Ovary (tissue), 3 donors: ENCODE measurements at regions not wholly inside any gene's neighbourhood (a gene's known extent, or its start where the extent isn't known, plus 50 kb on each side); places are given as distances from the start of the nearest gene placed in this dataset.

Experiments
- EP300 ChIP-seq: sonication (generic); formaldehyde crosslinking; IDR thresholded peaks from one replicate; pipeline ENCODE4 v1.6.1; 2017; ENCODE audit warnings: antibody characterized with exemption
- POLR2A ChIP-seq: fragments of 450-650 bp; IDR thresholded peaks from one replicate; pipeline ENCODE4 v1.6.1; 2017; ENCODE audit warnings: antibody characterized with exemption, mild to moderate bottlenecking, moderate library complexity
- TF ChIP-seq, protein P1 (sequence below), 3 donors: fragments of 450-650 bp in 2 of 3; fragments of 200-600 bp in 1 of 3; IDR thresholded peaks; one replicate each; pipeline versions ENCODE4 v1.5.1 to v1.8.0; 2016 to 2022; ENCODE audit warnings: antibody characterized with exemption in 3 of 3, mild to moderate bottlenecking in 1 of 3
- donor health status: DM: no; HTN: no; CAD: no.

DNA sequence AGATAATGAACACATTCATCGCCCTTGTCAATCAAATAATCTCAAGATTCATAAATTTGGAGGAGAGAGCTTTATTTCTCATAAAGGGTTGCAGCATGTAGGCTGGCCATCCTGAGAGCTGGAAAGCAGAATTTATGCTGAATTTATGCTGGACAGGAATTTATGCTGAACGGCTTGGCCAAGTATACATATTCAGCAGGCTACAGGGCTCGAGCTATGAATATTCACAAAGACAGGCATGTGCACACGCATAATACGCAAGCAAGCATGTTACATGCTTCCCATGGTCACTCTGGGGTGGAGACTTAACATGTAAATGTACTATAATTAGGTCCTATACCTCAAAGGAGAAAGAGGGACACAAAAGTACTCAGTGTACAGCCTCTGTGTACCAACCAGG is 618.8 kb downstream of the METTL4 start:
- no peak for TF ChIP-seq POLR2A
- TF ChIP-seq, protein P1, sequence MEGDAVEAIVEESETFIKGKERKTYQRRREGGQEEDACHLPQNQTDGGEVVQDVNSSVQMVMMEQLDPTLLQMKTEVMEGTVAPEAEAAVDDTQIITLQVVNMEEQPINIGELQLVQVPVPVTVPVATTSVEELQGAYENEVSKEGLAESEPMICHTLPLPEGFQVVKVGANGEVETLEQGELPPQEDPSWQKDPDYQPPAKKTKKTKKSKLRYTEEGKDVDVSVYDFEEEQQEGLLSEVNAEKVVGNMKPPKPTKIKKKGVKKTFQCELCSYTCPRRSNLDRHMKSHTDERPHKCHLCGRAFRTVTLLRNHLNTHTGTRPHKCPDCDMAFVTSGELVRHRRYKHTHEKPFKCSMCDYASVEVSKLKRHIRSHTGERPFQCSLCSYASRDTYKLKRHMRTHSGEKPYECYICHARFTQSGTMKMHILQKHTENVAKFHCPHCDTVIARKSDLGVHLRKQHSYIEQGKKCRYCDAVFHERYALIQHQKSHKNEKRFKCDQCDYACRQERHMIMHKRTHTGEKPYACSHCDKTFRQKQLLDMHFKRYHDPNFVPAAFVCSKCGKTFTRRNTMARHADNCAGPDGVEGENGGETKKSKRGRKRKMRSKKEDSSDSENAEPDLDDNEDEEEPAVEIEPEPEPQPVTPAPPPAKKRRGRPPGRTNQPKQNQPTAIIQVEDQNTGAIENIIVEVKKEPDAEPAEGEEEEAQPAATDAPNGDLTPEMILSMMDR (IDR thresholded peaks at IDR 0.05), result no peak
- no peak for TF ChIP-seq EP300
